ENCODE measurements at regions not wholly inside any gene's neighbourhood (a gene's known extent, or its start where the extent isn't known, plus 50 kb on each side); places are given as distances from the start of the nearest gene placed in this dataset.

DNA sequence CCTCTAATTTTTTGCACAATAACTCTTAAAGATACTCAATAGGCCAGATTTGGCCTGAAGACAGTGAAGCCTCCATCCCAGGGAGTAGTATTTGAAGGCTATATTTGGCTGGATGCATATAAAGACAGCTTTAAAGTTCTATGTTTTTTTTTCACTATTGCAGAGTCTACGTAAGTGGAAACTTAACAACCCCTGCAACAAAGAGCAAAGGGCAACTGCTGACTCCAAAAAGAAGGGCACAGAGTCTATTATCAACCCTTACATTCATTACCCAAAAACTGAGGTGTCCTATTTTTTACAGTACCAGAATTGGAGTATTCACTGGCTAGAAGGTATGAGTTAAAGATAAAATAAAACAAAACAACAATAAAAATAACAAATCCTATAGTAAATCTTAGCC lies 329.8 kb upstream of the PKN2 start:
- Histone ChIP-seq H2AFZ (ENCODE audit: low read length) (no peak overlapping the region), H4K20me1 (ENCODE audit: insufficient read depth, low read depth, low read length) (no peaks in the 10 kb centered on the region), H3K9ac (ENCODE audit: low read length) (no peak overlapping the region), H3K4me2 (ENCODE audit: low read depth, low read length, poor library complexity, severe bottlenecking) (no peak overlapping the region), H3K4me1 (ENCODE audit: low read length) (no peaks in the 10 kb centered on the region), H3K79me2 (ENCODE audit: low read length) (no peaks in the 10 kb centered on the region), H3K36me3 (ENCODE audit: insufficient read depth, low read length) (no peaks in the 10 kb centered on the region), H3K9me2 (replicated peaks; ENCODE audit: insufficient read depth, low read length) (no peaks in the 10 kb centered on the region), H3K4me3 (ENCODE audit: low read length) (no peak overlapping the region), H3K9me3 (ENCODE audit: low read length) (no peaks in the 10 kb centered on the region), H3K27ac (ENCODE audit: low read length) (no peak overlapping the region), H3K27me3 (ENCODE audit: low read length) (no peaks in the 10 kb centered on the region)
- no peak for DNase-seq

GRCh38 chr1:88357729-88358128 lies 326.3 kb upstream of the PKN2 start:
- Histone ChIP-seq H3K27ac (ENCODE audit: low read length) (no peak overlapping the region), H3K9me2 (replicated peaks; ENCODE audit: insufficient read depth, low read length) (no peaks in the 10 kb centered on the region), H2AFZ (ENCODE audit: low read length) (no peak overlapping the region), H3K9me3 (ENCODE audit: low read length) (no peaks in the 10 kb centered on the region), H3K4me1 (ENCODE audit: low read length) (no peaks in the 10 kb centered on the region), H3K79me2 (ENCODE audit: low read length) (no peaks in the 10 kb centered on the region), H3K9ac (ENCODE audit: low read length) (no peak overlapping the region), H3K36me3 (ENCODE audit: insufficient read depth, low read length) (no peaks in the 10 kb centered on the region), H3K27me3 (ENCODE audit: low read length) (no peaks in the 10 kb centered on the region), H3K4me2 (ENCODE audit: low read depth, low read length, poor library complexity, severe bottlenecking) (no peak overlapping the region), H3K4me3 (ENCODE audit: low read length) (no peak overlapping the region), H4K20me1 (ENCODE audit: insufficient read depth, low read depth, low read length) (no peaks in the 10 kb centered on the region)
- no peak for DNase-seq

DNA sequence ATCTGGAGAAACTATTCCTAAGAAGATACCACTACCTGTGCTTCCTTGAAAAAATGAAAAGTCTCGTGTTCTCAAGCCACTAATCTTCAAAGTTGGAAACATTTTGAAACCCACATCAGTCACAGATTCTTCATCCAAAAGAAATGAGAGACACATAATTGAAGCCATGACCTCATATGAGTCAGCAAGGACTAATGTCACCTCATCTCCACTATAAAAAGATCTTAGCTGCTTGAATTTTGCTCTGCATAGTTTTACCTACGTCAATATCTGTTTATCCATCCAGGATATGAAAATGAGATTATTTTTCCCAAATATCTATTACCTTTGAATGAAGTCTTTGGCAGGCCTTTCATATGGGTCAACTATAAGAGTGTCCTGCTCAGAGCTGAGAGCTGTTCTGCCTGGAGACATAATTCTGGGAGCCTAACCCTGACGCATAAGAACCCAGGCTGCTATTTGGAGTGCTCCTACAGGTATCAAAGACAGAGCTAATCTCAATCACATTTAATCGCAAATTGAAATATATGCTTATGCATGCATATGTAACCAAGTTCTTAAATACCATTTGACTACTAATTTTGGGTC lies 312.5 kb upstream of the PKN2 start:
- no peak overlapping the region for H3K4me2 ChIP-seq (ENCODE audit: low read depth, low read length, poor library complexity, severe bottlenecking)
- no peak overlapping the region for H2AFZ ChIP-seq (ENCODE audit: low read length)
- DNase-seq: no peak
- no peaks in the 10 kb centered on the region for H3K36me3 ChIP-seq (ENCODE audit: insufficient read depth, low read length)
- H3K4me3 ChIP-seq (ENCODE audit: low read length): no peak overlapping the region
- H3K9me2 ChIP-seq (replicated peaks; ENCODE audit: insufficient read depth, low read length): no peaks in the 10 kb centered on the region
- H3K27me3 ChIP-seq (ENCODE audit: low read length): no peaks in the 10 kb centered on the region
- no peaks in the 10 kb centered on the region for H4K20me1 ChIP-seq (ENCODE audit: insufficient read depth, low read depth, low read length)
- H3K79me2 ChIP-seq (ENCODE audit: low read length): no peaks in the 10 kb centered on the region
- H3K27ac ChIP-seq (ENCODE audit: low read length): no peak overlapping the region
- no peak overlapping the region for H3K9ac ChIP-seq (ENCODE audit: low read length)
- no peaks in the 10 kb centered on the region for H3K9me3 ChIP-seq (ENCODE audit: low read length)
- H3K4me1 ChIP-seq (ENCODE audit: low read length): no peaks in the 10 kb centered on the region

GRCh38 chr1:88375977-88376376 lies 308.1 kb upstream of the PKN2 start:
- DNase-seq: no peak
- Histone ChIP-seq H3K9me3 (ENCODE audit: low read length) (no peaks in the 10 kb centered on the region), H3K27ac (ENCODE audit: low read length) (no peak overlapping the region), H3K9me2 (replicated peaks; ENCODE audit: insufficient read depth, low read length) (no peaks in the 10 kb centered on the region), H3K27me3 (ENCODE audit: low read length) (no peaks in the 10 kb centered on the region), H4K20me1 (ENCODE audit: insufficient read depth, low read depth, low read length) (no peaks in the 10 kb centered on the region), H3K9ac (ENCODE audit: low read length) (no peak overlapping the region), H3K79me2 (ENCODE audit: low read length) (no peaks in the 10 kb centered on the region), H3K4me2 (ENCODE audit: low read depth, low read length, poor library complexity, severe bottlenecking) (no peak overlapping the region), H3K4me3 (ENCODE audit: low read length) (no peak overlapping the region), H2AFZ (ENCODE audit: low read length) (no peak overlapping the region), H3K4me1 (ENCODE audit: low read length) (no peaks in the 10 kb centered on the region), H3K36me3 (ENCODE audit: insufficient read depth, low read length) (no peaks in the 10 kb centered on the region)

- Histone ChIP-seq H3K9me2 (replicated peaks; ENCODE audit: insufficient read depth, low read length) (no peaks in the 10 kb centered on the region), H3K4me1 (ENCODE audit: low read length) (no peaks in the 10 kb centered on the region), H4K20me1 (ENCODE audit: insufficient read depth, low read depth, low read length) (no peaks in the 10 kb centered on the region), H3K27me3 (ENCODE audit: low read length) (no peaks in the 10 kb centered on the region), H3K9me3 (ENCODE audit: low read length) (no peaks in the 10 kb centered on the region), H3K79me2 (ENCODE audit: low read length) (no peaks in the 10 kb centered on the region), H3K27ac (ENCODE audit: low read length) (no peak overlapping the region), H3K4me2 (ENCODE audit: low read depth, low read length, poor library complexity, severe bottlenecking) (no peak overlapping the region), H2AFZ (ENCODE audit: low read length) (no peak overlapping the region), H3K9ac (ENCODE audit: low read length) (no peak overlapping the region), H3K4me3 (ENCODE audit: low read length) (no peak overlapping the region), H3K36me3 (ENCODE audit: insufficient read depth, low read length) (no peaks in the 10 kb centered on the region)
- no peak for DNase-seq
Measured at GRCh38 chr1:88376421-88376820, 307.7 kb upstream of the PKN2 start.

GRCh38 chr1:88378560-88378959 lies 305.5 kb upstream of the PKN2 start:
- Histone ChIP-seq H3K4me1 (ENCODE audit: low read length) (no peaks in the 10 kb centered on the region), H3K9ac (ENCODE audit: low read length) (no peak overlapping the region), H3K4me2 (ENCODE audit: low read depth, low read length, poor library complexity, severe bottlenecking) (no peak overlapping the region), H4K20me1 (ENCODE audit: insufficient read depth, low read depth, low read length) (no peaks in the 10 kb centered on the region), H2AFZ (ENCODE audit: low read length) (no peak overlapping the region), H3K36me3 (ENCODE audit: insufficient read depth, low read length) (no peaks in the 10 kb centered on the region), H3K27me3 (ENCODE audit: low read length) (no peaks in the 10 kb centered on the region), H3K9me2 (replicated peaks; ENCODE audit: insufficient read depth, low read length) (no peaks in the 10 kb centered on the region), H3K9me3 (ENCODE audit: low read length) (no peaks in the 10 kb centered on the region), H3K4me3 (ENCODE audit: low read length) (no peak overlapping the region), H3K27ac (ENCODE audit: low read length) (no peak overlapping the region), H3K79me2 (ENCODE audit: low read length) (no peaks in the 10 kb centered on the region)
- no peak for DNase-seq

GRCh38 chr1:88394958-88395357 lies 289.1 kb upstream of the PKN2 start:
- no peaks in the 10 kb centered on the region for H4K20me1 ChIP-seq (ENCODE audit: insufficient read depth, low read depth, low read length)
- H3K4me3 ChIP-seq (ENCODE audit: low read length): no peak overlapping the region
- no peak overlapping the region for H3K27ac ChIP-seq (ENCODE audit: low read length)
- H3K79me2 ChIP-seq (ENCODE audit: low read length): no peaks in the 10 kb centered on the region
- no peaks in the 10 kb centered on the region; the same call in 1 of the 2 replicates for H3K27me3 ChIP-seq (ENCODE audit: low read length)
- no peak overlapping the region for H3K4me2 ChIP-seq (ENCODE audit: low read depth, low read length, poor library complexity, severe bottlenecking)
- H3K9me3 ChIP-seq (ENCODE audit: low read length): no peaks in the 10 kb centered on the region
- no peak for DNase-seq
- H3K4me1 ChIP-seq (ENCODE audit: low read length): no peaks in the 10 kb centered on the region
- H3K9ac ChIP-seq (ENCODE audit: low read length): no peak overlapping the region
- no peaks in the 10 kb centered on the region for H3K36me3 ChIP-seq (ENCODE audit: insufficient read depth, low read length)
- H3K9me2 ChIP-seq (replicated peaks; ENCODE audit: insufficient read depth, low read length): no peaks in the 10 kb centered on the region
- H2AFZ ChIP-seq (ENCODE audit: low read length): no peak overlapping the region

DNA sequence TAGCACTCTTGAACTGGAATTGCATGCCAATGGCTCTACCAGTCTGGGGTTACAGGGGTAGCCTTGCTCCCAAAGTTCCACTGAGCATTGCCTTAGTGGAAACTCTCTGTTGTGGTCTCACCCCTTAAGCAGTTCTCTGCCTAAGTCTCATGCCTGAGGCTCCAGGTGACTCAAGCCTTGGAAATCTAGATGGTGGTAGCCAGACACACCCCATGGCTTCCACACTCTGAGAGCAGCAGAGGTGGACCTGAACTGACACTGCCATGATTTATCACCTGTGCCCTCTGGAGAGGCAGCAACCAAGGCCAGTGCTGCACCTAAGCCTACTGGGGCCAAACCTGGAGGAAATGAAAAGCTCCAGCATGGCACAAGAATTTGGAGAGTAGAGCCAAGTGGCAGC lies 285.7 kb upstream of the PKN2 start:
- Histone ChIP-seq H3K4me2 (ENCODE audit: low read depth, low read length, poor library complexity, severe bottlenecking) (no peak overlapping the region), H3K79me2 (ENCODE audit: low read length) (no peaks in the 10 kb centered on the region), H3K27ac (ENCODE audit: low read length) (no peak overlapping the region), H3K4me3 (ENCODE audit: low read length) (no peak overlapping the region), H4K20me1 (ENCODE audit: insufficient read depth, low read depth, low read length) (no peaks in the 10 kb centered on the region), H3K4me1 (ENCODE audit: low read length) (no peaks in the 10 kb centered on the region), H3K9me3 (ENCODE audit: low read length) (no peaks in the 10 kb centered on the region), H2AFZ (ENCODE audit: low read length) (no peak overlapping the region), H3K9ac (ENCODE audit: low read length) (no peak overlapping the region), H3K9me2 (replicated peaks; ENCODE audit: insufficient read depth, low read length) (no peaks in the 10 kb centered on the region), H3K27me3 (ENCODE audit: low read length) (no peaks in the 10 kb centered on the region), H3K36me3 (ENCODE audit: insufficient read depth, low read length) (no peaks in the 10 kb centered on the region)
- DNase-seq: no peak

DNA sequence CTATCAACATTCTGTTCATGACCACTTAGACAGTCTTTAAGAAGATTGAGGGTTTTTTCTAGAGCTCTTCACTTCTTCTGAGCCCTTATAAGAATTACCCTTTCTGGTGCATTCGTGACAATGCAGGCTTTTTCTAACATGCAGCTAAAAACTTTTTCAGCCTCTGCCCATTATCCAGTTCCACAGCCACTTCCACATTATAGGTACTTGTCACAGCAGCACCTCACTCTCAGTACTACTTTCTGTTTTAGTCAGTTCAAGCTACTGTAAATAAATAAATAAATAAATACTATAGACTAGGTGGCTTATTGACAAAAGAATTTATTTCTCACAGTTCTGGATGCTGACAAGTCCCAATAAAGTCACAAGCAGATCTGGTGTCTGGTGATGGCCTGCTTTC lies 284.4 kb upstream of the PKN2 start:
- no peak overlapping the region for H3K4me2 ChIP-seq (ENCODE audit: low read depth, low read length, poor library complexity, severe bottlenecking)
- no peaks in the 10 kb centered on the region for H3K9me3 ChIP-seq (ENCODE audit: low read length)
- DNase-seq: no peak
- H3K4me1 ChIP-seq (ENCODE audit: low read length): no peaks in the 10 kb centered on the region
- no peak overlapping the region for H3K27ac ChIP-seq (ENCODE audit: low read length)
- no peaks in the 10 kb centered on the region for H3K79me2 ChIP-seq (ENCODE audit: low read length)
- no peak overlapping the region for H2AFZ ChIP-seq (ENCODE audit: low read length)
- no peak overlapping the region for H3K9ac ChIP-seq (ENCODE audit: low read length)
- no peaks in the 10 kb centered on the region for H3K27me3 ChIP-seq (ENCODE audit: low read length)
- no peaks in the 10 kb centered on the region for H4K20me1 ChIP-seq (ENCODE audit: insufficient read depth, low read depth, low read length)
- H3K36me3 ChIP-seq (ENCODE audit: insufficient read depth, low read length): no peaks in the 10 kb centered on the region
- H3K4me3 ChIP-seq (ENCODE audit: low read length): no peak overlapping the region
- H3K9me2 ChIP-seq (replicated peaks; ENCODE audit: insufficient read depth, low read length): no peaks in the 10 kb centered on the region
